Mucosa of gallbladder (tissue), 1 donor: ENCODE measurements at regions not wholly inside any gene's neighbourhood (a gene's known extent, or its start where the extent isn't known, plus 50 kb on each side); places are given as distances from the start of the nearest gene placed in this dataset.

Source experiments
- DNase-seq: peaks from one replicate; pipeline ENCODE4 v3.0.0-alpha.2; 2020; ENCODE audit warnings: low spot score
- donor health status: DM: no; HTN: no; CAD: no.

DNA sequence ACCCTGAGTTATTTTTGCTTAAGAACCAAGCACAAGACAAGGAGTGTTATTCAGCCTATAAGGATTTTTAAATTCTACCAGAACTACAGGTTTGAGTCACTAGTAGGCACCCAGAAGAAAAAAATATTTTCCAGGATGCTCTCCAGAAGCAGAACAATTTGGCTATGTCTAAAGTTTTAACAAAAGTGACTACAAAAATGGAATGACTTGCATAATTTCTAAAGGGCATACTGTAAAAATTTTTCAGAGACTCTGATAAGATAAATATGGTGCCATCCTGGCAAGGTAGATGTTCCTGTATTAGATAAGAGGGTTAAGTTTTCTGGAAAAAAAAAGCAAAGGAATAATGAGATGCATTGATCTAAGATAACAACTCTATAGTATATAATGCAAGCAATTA is 68.6 kb upstream of the FAM9A start:
- DNase-seq = no peak

DNA sequence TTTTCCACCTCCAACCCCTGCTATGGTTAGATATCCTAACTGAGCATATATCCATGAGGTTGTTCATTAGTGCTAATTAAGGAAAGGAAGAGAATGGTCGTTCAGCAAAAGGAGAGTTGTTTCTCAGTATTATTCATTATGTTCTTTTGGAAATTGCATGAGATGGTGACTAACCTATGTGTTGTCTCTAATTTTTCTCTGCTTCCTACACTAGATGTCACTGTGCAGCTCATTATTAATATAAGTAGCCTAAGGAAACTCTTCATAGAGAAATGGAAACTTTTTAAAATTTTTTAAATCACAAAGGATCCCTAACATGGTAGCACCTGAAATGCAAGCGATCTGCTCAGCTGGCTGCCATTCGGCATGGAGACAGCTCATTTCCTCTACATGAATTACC is 67.7 kb upstream of the FAM9A start:
- DNase-seq = no peak

DNA sequence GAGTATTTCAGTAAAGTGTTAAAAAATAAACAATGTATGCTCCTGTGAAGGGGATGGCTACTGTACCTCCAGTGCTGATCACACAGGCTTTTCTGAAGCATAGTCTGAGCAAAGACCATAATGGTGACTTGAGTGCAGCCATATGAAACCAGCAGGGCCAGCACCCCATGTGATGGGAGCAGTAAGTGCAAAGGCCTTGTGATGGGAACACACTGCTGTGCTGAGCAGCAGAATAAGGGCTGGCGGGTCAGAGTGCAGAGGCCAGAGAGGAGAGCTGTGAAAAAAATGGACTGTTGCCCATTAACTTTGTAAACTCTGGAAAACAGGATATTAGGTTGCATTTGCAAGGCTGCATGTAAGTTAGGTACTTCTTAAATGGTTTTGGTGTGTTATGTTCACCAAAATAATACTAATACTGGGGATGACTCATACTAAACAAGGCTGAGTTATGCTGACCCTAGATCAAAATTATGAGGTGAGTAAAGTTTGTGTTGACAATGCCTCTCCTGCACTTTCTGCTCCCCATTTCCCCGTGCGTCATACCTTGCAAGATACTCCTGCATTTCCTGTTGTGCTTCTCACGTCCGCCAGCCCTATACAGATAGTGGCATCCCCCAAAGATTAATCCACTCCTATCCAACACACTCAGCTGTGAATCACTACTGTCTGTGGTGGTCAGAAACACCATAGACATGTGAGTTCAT is 67.0 kb upstream of the FAM9A start:
- DNase-seq = no peak

DNA sequence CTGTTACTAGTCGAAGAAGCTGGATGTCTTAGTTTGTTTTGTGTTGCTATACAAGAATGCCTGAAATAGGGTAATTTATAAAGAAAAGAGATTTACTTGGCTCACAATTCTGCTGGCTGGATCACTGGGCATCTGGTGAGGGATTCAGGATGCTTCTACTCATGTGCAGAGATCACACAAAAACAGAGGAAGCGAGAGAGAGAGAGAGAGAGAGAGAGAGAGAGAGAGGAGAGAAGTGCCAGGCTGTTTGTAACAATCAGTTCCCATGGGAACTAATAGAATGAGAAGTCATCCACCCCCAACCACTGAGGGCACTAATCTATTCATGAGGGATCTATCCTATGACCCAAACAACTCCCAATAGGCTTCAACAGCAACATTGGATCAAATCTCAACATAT is 66.2 kb upstream of the FAM9A start:
- no peak for DNase-seq

DNA sequence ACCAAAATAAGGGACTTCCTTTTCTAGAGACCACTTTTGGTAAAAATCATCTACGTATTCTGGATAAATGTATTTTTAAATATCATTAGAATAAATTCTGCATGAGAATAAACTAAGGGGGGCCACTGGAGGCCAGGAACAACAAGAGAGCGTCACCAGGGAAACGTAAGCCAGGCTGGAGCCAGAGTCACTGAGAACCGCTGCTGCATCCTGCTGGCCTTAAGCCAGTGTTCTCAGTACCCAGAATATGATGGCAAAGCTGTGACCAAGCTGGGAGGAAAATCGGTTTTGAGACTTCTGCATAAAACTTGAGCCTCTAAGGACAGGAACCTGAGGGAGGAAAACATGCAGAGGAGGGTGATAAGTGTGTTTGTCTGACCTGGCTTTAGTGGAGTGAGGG is 63.0 kb upstream of the FAM9A start:
- no peak for DNase-seq

GRCh38 chrX:8861908-8862307 is 60.7 kb upstream of the FAM9A start:
- no peak for DNase-seq

DNA sequence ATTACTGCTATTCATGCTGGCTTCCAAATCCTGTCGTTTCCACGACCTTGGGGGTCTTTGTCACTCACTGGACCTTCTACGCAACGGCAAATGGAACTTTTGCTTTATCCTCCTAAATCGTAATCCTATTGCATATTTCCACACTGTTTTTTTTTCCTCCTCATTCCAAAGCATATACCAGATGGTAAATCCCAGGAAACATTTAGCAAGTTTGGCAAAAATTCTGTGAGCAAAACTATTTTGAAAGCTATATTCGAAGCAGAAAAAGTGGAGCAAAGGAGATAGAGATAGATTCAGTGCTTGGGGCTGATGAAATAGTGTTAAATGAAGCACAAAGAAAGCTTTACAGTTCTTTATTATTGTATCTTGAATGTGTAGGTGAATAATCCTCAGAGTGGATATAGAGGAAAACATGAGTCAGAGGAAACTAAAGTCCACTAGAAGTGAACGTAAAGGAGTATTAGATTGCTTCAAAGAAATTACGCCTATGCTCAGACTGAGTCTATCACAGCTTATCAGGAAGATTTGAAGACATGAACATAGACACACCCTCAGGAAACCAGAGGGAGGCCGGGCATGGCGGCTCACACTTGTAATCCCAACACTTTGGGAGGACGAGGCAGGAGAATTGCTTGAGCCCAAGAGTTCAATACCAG is 50.2 kb upstream of the FAM9A start:
- DNase-seq = no peak
